ENCODE measurements at regions not wholly inside any gene's neighbourhood (a gene's known extent, or its start where the extent isn't known, plus 50 kb on each side); places are given as distances from the start of the nearest gene placed in this dataset.

- no peak for TF ChIP-seq CTCF (conservative IDR thresholded peaks at IDR 0.05; ENCODE audit: low read depth in 2 of 2)
- TF ChIP-seq EZH2 (IDR thresholded peaks at IDR 0.05; ENCODE audit: low read depth, unreplicated experiment): no peak
- TF ChIP-seq NANOG (IDR thresholded peaks at IDR 0.05; ENCODE audit: borderline replicate concordance): no peak
- TF ChIP-seq POLR2AphosphoS5 (IDR thresholded peaks at IDR 0.05; ENCODE audit: low read depth): no peak
- no peak for TF ChIP-seq EZH2phosphoT487 (IDR thresholded peaks at IDR 0.05; ENCODE audit: unreplicated experiment)
- no peak for TF ChIP-seq JUNB (IDR thresholded peaks at IDR 0.05; ENCODE audit: unreplicated experiment)
- no peak for TF ChIP-seq REST (IDR thresholded peaks at IDR 0.05; ENCODE audit: unreplicated experiment)
- TF ChIP-seq ZNF114 (CRISPR knock-in tag; IDR thresholded peaks at IDR 0.05): no peak
- TF ChIP-seq ETS1 (IDR thresholded peaks at IDR 0.05): no peak
- TF ChIP-seq ZNF331 (CRISPR knock-in tag; IDR thresholded peaks at IDR 0.05; ENCODE audit: low read depth): no peak
- no peak for TF ChIP-seq ZNF462 (CRISPR knock-in tag; IDR thresholded peaks at IDR 0.05)
These were observed 76.1 kb upstream of the CNIH3 start for GRCh38 chr1:224539971-224540370.
